ENCODE measurements at regions not wholly inside any gene's neighbourhood (a gene's known extent, or its start where the extent isn't known, plus 50 kb on each side); places are given as distances from the start of the nearest gene placed in this dataset.
"Not testable (repeated sequence)": the region's sequence is repeated elsewhere in the genome, so short reads cannot be mapped to it uniquely, and the experiment has no call there.

DNA sequence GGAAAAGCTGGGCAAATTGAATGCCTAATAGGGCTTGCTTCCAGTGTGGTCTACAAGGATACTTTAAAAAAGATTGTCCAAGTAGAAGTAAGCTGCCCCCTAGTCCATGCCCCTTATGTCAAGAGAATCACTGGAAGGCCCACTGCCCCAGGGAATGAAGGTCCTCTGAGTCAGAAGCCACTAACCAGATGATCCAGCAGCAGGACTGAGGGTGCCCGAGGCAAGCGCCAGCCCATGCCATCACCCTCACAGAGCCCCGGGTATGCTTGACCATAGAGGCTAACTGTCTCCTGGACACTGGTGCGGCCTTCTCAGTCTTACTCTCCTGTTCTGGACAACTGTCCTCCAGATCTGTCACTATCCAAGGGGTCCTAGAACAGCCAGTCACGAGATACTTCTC is 201.2 kb downstream of the PYDC2 start:
- TF ChIP-seq ZNF274 (IDR thresholded peaks at IDR 0.05; ENCODE audit: low read depth, low read length); YY1 (IDR thresholded peaks at IDR 0.05; ENCODE audit: insufficient read depth, insufficient read length); SUZ12 (IDR thresholded peaks at IDR 0.05; ENCODE audit: extremely low read depth, insufficient read depth, insufficient read length): not testable (repeated sequence)

Data from NT2/D1 (cell line).